Endothelial cell of umbilical vein (primary cell): ENCODE measurements at regions not wholly inside any gene's neighbourhood (a gene's known extent, or its start where the extent isn't known, plus 50 kb on each side); places are given as distances from the start of the nearest gene placed in this dataset.

ENCODE experiments used
- EZH2 ChIP-seq: IDR thresholded peaks from 2 replicates; pipeline ENCODE4 v1.6.1; 2012; ENCODE audit warnings: borderline replicate concordance, low read depth, mild to moderate bottlenecking, moderate library complexity, low read length, inconsistent platforms; ENCODE audit not compliant: severe bottlenecking
- POLR2A ChIP-seq: IDR thresholded peaks from 2 replicates; pipeline ENCODE4 v1.6.1; 2012; ENCODE audit warnings: low read depth, mild to moderate bottlenecking, control low read depth, low read length

GRCh38 chr2:22196806-22197205, 1073.0 kb downstream of the TDRD15 start:
- no peak for TF ChIP-seq POLR2A
- TF ChIP-seq EZH2, result no peak
